ENCODE measurements at regions not wholly inside any gene's neighbourhood (a gene's known extent, or its start where the extent isn't known, plus 50 kb on each side); places are given as distances from the start of the nearest gene placed in this dataset.

GRCh38 chr2:100703739-100704138 lies 116.2 kb upstream of the NPAS2 start:
- dilution Hi-C loops (cut with MboI; ENCODE audit: extremely low pct_ligation_motif_present, low sequenced_read_pairs) = no loop called here
- no peaks in the 10 kb centered on the region for H3K36me3 ChIP-seq (ENCODE audit: control insufficient read depth in 2 of 2, extremely low read depth in 1 of 2, insufficient read depth in 2 of 2, low read length in 2 of 2)
- no TSS peak for BruUV-seq (replicated peaks)
- peaks cover 3 to 5% of the 10 kb centered on the region in 2 experiments for H3K27me3 ChIP-seq (ENCODE audit: control insufficient read depth in 2 of 2, insufficient read depth in 2 of 2, low read length in 2 of 2)
- DNase-seq (ENCODE audit: low read depth, low spot score) (no peak), FAIRE-seq (no peak)
- H3K27ac ChIP-seq (ENCODE audit: insufficient read depth, low read depth, low read length) = no peak overlapping the region
- H3K4me3 ChIP-seq (replicated peaks in 1 of 3; ENCODE audit: insufficient read depth in 1 of 3, low read depth in 1 of 3, low read length in 3 of 3) = no peak overlapping the region
- H4K20me1 ChIP-seq (replicated peaks; ENCODE audit: control insufficient read depth, extremely low read depth, insufficient read depth, low read length) = no peaks in the 10 kb centered on the region
- no peaks in the 10 kb centered on the region for H3K79me2 ChIP-seq (ENCODE audit: control insufficient read depth, insufficient read depth, low read length)
- no peaks in the 10 kb centered on the region for H3K9me1 ChIP-seq (replicated peaks; ENCODE audit: control insufficient read depth, extremely low read depth, insufficient read depth, low read length)
- no peak for TF ChIP-seq POLR2AphosphoS5 (IDR thresholded peaks at IDR 0.05; ENCODE audit: insufficient read depth, low read depth, low read length)
- no peak for TF ChIP-seq MAX (IDR thresholded peaks at IDR 0.05; ENCODE audit: insufficient read depth, insufficient read length)
- TF ChIP-seq MYC (IDR thresholded peaks at IDR 0.05; ENCODE audit: low read depth, low read length) = no peak
- TF ChIP-seq CTCF (IDR thresholded peaks at IDR 0.05; ENCODE audit: extremely low read depth in 1 of 2, insufficient read depth in 1 of 2, low read depth in 1 of 2, low read length in 2 of 2) = no peak
- no peak for TF ChIP-seq EZH2 (IDR thresholded peaks at IDR 0.05; ENCODE audit: borderline replicate concordance, low read depth, low read length, severe bottlenecking)
- TF ChIP-seq GATA2 (IDR thresholded peaks at IDR 0.05; ENCODE audit: insufficient read depth, insufficient read length, low read depth, low read length) = no peak
- no peak for TF ChIP-seq POLR2A (IDR thresholded peaks at IDR 0.05; ENCODE audit: low read depth, low read length)
- TF ChIP-seq FOS (IDR thresholded peaks at IDR 0.05; ENCODE audit: borderline replicate concordance, insufficient read depth, low read length) = no peak
- TF ChIP-seq JUN (IDR thresholded peaks at IDR 0.05; ENCODE audit: borderline replicate concordance, insufficient read depth, insufficient read length, low read depth) = no peak
- no peaks in the 10 kb centered on the region for H3K9me3 ChIP-seq (replicated peaks; ENCODE audit: control insufficient read depth, insufficient read depth, low read length)
- CTCF ChIA-PET = no interaction called here
- no peak overlapping the region for H3K4me2 ChIP-seq (ENCODE audit: insufficient read depth, low read length)
- H2AFZ ChIP-seq (ENCODE audit: low read depth, low read length) = no peak overlapping the region
- H3K9ac ChIP-seq (replicated peaks; ENCODE audit: extremely low read depth, insufficient read depth, low read length) = no peak overlapping the region
- no peaks in the 10 kb centered on the region for H3K4me1 ChIP-seq (ENCODE audit: control insufficient read depth, extremely low read depth, insufficient read depth, low read length)
- POLR2A ChIA-PET = no interaction called here
- intact Hi-C loops (cut with micrococcal nuclease) = no loop called here
